Right renal cortex interstitium (tissue), 3 donors: ENCODE measurements at regions not wholly inside any gene's neighbourhood (a gene's known extent, or its start where the extent isn't known, plus 50 kb on each side); places are given as distances from the start of the nearest gene placed in this dataset.
"Not testable (repeated sequence)": the region's sequence is repeated elsewhere in the genome, so short reads cannot be mapped to it uniquely, and the experiment has no call there.

Source experiments
- DNase-seq, 3 donors: peaks; one replicate each; pipeline ENCODE4 v3.0.0-alpha.2; 2013; ENCODE audit warnings: low read depth in 3 of 3, low spot score in 2 of 3

GRCh38 chr16:65760874-65761273 is 605.6 kb upstream of the CDH5 start:
- no peak for DNase-seq

DNA sequence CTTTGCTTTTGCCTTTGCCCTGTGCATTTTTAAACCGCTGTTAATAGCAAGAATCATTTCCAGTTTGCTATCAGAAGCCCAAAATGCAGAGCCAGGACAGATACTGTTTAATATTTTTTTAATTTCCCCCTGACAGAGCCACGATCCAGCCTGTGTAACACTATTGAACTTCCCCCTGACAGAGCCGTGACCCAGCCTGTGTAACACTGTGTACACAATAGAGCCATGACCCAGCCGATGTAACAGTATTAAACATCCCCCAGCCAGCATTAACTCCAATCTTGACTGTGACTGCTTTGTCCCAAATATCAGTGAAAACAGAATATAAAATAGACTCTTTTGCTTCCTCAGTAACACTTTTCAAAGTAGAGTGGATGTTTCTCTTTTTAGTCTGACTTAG is 607.9 kb upstream of the CDH5 start:
- no peak for DNase-seq

DNA sequence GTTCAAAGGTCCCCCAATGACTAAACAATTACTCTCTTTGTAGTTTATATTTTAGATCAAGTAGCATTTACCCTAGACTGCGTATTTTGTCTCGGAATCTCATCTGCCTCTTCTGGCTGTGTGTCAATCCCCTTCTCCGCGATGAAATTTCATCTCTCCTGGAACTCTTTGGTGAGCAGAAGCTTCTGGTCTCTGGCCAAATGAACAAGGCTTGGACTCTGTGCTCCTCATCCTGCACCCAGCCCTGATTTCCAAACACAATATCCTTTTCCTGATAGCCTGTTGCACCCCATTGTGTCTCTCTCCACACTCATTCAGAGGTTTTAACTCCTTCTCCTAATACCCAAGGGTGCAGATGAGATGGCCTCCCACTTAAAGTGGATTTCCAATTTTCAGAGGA is 609.4 kb upstream of the CDH5 start:
- DNase-seq, result no peak

DNA sequence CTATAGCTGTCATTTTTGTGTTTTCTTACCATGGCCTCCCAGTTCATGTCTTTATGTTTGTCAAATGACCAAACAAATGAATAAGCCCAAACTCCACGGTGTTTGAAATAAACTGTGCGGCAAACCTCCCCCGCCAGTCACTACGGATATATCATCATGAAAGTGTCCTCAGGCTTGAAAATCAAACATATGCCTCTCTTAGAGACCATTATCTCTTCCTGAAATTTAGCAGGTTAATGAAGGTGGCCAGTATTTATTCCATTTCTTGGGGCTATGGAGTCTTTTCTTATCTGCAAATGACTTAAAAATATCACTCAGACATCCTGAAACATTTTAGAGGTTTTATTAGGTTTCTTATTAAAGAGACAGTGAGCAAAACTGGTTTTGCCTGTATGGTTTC is 610.3 kb upstream of the CDH5 start:
- DNase-seq, result no peak

DNA sequence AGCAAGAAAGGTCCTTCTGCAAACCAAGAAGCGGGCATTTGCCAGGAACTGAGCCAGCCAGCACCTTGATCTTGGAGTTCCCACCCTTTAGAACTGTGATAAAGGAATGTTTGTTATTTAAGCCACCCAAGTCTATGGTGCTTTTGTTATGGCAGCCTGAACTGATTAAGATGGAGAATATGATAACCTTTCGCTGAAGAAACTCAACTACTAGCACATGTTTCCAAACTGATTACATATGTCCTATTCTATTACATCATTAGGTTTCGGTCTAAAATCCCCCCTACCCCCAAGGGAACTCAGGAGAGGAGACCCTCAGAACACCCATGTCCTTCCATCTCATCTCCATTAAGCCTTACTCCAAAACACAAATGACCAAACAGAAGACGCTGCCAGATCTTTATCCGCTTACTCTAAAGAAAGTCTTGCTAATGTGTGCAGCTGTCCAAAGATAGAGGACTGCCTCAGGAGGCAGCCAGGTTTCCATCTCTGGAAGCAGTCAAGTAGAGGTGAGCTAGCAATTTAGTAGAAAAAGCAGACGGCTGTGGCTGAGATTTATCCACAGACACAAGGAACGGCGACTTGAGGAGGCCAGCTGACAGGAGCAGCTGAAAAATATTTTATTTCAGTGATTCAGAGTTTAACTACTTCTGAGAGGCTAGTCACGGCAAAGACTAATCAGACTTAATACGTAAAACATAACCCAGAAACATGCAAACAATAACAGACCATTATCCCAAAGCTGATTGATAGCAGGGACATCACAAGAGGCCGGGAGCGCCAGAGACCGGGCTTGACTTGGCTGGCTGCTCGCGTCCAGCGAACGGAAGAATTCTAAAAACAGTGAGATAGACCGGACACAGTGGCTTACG is 611.4 kb upstream of the CDH5 start:
- no peak for DNase-seq

DNA sequence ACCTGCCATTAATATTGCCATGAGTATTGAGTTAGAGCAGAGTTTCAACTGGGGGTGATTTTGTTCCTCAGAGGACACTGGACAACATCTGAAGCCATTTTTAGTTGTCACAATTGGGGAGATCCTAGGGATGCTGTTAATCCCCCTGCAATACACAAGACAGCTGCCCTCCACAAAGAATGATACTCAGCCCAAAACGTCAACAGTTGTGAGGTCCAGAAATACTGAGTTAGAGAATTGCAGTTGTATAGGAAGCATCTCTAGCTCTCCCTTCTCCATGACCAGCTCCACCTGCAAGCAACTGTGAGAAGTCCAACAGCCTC is 614.0 kb upstream of the CDH5 start:
- no peak for DNase-seq

- DNase-seq, result no peak
Measured at GRCh38 chr16:65751622-65752521, 614.6 kb upstream of the CDH5 start.

- no peak for DNase-seq
Measured at GRCh38 chr16:65749506-65749905, 617.0 kb upstream of the CDH5 start.

DNA sequence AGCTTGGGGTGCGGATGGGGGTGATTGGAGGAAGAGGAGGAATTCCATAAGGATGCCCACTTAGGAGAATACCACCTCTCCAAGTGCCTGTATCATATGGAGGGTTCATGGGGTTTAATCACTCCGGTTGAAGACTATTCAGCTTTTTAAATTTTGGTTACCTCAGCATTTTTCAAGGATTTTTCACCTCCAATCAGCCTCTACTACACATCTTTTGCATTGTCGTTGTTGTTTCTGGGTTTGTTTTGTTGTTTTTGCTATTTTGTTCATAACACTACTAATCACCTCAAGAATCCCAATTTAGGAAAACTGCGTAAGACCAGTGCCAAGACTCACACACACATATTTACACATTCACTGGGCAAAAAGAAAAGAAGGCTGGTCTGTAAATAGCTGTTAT is 619.5 kb upstream of the CDH5 start:
- no peak for DNase-seq

DNA sequence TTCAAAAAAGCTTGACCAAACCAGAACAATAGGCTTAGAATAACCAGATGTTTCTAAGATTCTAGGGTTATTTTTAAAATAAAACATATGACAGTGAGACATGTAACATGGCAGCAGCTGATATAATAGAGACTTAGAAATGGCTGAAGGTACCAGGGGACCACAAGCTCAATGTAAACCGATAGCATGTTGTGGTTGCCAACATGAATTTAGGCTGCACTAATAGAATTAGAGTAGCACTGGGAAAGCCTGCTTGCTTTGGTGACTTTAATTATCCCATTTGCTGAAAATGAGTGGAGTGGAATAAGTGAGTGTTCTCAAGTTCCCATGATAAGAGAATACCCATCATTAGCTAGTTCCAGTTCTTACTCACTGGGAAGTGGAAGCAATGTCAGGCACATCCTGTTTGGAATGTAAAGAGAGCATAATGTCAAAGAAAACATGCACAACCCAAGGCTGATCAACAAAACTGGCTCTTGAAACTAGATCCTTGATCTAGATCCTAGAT is 621.2 kb upstream of the CDH5 start:
- DNase-seq, result no peak

- no peak for DNase-seq
Measured at GRCh38 chr16:65744401-65744800, 622.1 kb upstream of the CDH5 start.

- no peak for DNase-seq
Measured at GRCh38 chr16:65743558-65743957, 621.7 kb upstream of the CDH11 start.

DNA sequence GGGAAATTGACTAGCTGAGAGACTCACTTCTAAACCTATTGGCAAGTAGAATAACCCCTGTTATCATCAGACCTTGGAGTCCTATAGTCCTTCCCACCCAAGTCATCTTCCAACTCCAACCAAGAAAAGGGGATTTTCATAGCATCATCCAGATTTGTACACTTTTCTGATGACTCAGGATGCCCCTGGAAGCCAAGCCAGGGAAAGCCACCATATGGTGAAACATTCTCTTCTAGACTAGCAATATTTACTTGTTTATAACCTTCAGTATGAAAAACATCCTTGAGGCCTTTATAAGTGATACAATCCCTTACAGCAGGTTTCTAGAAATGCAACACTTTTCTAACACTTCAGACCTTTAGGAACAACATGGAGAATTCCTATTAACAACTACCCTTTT is 618.8 kb upstream of the CDH11 start:
- no peak for DNase-seq

- DNase-seq, result no peak
Measured at GRCh38 chr16:65739518-65739917, 617.7 kb upstream of the CDH11 start.

DNA sequence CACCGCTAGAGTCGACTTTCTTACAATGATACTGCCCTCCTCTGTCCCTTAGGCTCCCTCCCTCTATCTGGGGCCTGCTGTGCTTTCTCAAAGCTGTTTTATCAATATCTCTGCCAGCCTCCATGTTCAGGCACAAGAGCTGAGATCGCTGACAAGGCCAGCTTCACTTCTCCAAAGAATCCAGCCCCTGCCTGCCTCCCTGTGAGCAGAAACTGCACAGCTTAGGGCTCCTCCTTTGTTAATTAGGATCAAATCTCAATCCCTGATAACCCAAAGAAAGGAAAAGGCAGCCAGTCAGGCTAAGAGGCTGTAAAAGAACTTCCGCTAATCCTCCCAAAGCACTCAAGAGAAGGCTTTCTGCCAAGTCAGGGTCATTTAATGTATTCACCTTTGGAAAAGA is 616.0 kb upstream of the CDH11 start:
- DNase-seq, result no peak

DNA sequence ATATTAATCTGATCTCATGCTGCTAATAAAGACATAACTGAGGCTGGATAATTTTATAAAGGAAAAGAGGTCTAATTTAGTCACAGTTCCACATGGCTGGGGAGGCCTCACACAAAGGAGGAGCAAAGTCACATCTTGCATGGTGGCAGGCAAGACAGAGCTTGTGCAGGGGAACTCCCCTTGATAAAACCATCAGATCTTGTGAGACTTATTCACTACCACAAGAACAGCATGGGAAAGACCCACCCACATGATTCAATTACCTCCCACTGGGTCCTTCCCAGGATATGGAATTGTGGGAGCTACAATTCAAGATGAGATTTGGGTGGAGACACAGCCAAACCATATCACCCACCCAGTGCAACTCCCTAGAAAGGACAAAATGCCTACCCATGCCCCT is 613.8 kb upstream of the CDH11 start:
- DNase-seq, result not testable (repeated sequence)

GRCh38 chr16:65733721-65734120 is 611.9 kb upstream of the CDH11 start:
- DNase-seq, result no peak

DNA sequence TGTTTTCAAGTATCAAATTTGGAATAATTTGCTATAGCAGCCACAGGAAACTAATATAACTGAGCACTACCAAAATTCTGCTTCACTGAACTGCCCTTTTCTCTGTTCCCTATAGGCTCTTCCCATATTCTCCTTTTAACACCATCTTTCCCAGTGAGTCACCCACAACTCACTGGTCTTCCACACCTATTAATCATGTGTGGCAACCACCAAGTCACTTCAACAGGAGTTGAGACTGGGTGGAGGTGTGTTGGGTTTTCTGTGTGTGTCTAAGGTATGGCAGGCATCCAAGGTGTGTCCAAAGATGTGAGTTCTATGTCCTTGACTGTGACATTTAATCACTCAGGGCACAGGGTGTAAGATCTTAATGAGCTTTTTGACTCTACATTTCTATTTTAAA is 610.0 kb upstream of the CDH11 start:
- no peak for DNase-seq

DNA sequence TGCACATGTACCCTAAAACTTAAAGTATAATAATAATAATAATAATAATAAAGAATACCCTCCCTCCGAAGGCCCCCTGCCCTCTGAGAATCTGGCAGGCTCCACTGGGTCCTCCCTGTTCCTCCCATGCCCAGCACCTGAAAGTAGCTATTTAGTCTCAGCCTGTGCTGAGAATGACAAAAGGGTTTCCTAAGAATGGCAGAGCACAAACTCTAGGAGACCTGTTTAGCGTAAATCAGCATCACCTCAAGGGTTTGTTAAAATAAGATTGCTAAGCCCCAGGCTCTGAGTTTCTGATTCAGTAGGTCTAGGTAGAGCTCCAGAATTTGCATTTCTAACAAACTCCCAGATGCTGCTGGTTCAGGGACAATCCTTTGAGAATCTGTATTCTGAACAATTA is 606.8 kb upstream of the CDH11 start:
- DNase-seq, result no peak

DNA sequence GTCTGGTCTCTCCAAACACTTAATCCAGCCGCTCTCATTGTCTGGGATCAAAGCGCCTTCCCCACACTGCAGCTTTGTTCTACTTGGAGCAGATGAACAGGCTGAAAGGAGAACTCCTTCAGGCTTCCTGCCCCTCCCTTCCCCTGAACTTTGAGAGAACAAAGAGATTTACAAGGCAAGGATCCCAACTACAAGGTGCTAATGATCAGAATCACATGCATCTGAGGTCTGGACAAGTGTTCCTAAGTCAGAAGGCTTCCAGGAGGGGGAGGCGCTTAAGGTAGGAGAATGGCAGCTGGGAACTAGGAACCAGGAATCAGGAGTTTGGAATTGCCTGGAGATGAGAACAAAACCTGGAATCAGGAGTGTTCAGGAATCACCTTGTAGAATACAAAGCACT is 606.3 kb upstream of the CDH11 start:
- DNase-seq, result no peak

DNA sequence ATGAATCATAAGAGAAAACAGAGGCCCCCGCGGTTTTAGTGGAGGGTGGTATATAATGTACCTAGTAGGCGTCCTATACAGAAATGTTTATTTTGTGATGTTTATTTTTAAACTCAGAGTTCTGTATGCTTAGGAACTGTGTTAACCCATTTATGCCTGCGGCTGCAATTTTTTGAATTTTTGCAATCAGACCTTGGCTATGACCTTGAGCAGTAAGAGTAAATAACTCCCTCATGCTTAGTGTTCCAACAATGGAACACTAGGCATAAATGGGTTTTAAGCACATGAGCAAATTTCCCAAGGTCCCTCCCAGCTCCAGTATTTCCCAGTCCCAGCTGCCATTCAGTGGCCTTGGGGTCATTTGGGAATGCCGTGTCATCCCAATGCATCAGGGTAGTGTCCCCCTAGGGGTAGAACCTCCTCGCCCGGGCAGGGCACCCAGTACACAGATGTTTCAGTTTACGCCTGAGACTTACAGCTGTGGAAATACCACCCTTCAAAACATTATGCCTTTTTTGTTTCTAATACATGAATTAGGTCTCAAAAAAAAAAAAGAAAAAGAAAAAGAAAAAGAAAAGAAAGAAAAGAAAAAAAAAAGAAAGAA is 605.8 kb upstream of the CDH11 start:
- no peak for DNase-seq
